ENCODE measurements at regions not wholly inside any gene's neighbourhood (a gene's known extent, or its start where the extent isn't known, plus 50 kb on each side); places are given as distances from the start of the nearest gene placed in this dataset.

DNA sequence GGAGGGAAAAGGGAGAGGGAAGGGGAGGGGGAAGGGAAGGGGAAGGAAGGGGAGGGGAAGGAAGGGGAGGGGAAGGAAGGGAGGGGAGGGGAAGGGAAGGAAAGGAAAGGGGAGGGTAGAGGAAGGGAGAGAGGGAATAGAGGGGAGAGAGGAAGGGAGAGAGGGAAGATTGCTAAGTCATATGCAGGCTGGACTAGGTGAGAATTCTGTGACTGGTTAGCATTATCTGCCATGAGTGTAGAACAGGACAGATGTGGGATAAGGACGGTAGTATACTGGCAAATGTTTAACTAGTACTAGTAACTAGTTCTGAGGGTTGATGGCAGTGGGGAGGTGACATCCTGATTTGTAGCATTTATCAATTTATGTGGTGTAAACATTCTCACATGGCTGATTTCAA, 203.5 kb upstream of the RAD23B start:
- no peaks in the 10 kb centered on the region for H3K36me3 ChIP-seq (replicated peaks in 1 of 2; ENCODE audit: control extremely low read depth in 1 of 2, control insufficient read depth in 1 of 2, extremely low read depth in 1 of 2, insufficient read depth in 2 of 2, low read length in 1 of 2)
- no peak overlapping the region for H3K9ac ChIP-seq (ENCODE audit: low read length)
- ATAC-seq (ENCODE audit: low read depth) = no peak
- no peak for DNase-seq
- H3K9me3 ChIP-seq (ENCODE audit: control extremely low read depth in 1 of 3, control insufficient read depth in 2 of 3, insufficient read depth in 1 of 3, low read length in 2 of 3) = no peaks in the 10 kb centered on the region
- H3K4me2 ChIP-seq (replicated peaks; ENCODE audit: low read depth, low read length, poor library complexity, severe bottlenecking) = no peak overlapping the region
- H4K20me1 ChIP-seq (ENCODE audit: control insufficient read depth, insufficient read depth, low read length, poor library complexity, severe bottlenecking) = no peaks in the 10 kb centered on the region
- H3K4me3 ChIP-seq (ENCODE audit: control extremely low read depth in 1 of 5, extremely low read depth in 1 of 5, insufficient read depth in 1 of 5, low read depth in 2 of 5, low read length in 4 of 5) = no peak overlapping the region
- intact Hi-C loops (cut with micrococcal nuclease) = no loop called here
- Mint-ChIP-seq H3K9me3 (ENCODE audit: insufficient read depth) (no peaks in the 10 kb centered on the region), H3K4me3 (no peak overlapping the region), H3K27ac (no peak overlapping the region), H3K27me3 (peaks cover 14% of the 10 kb centered on the region), H3K4me1 (no peaks in the 10 kb centered on the region)
- H3K79me2 ChIP-seq (ENCODE audit: control insufficient read depth, insufficient read depth, low read length) = no peaks in the 10 kb centered on the region
- H3K27ac ChIP-seq (ENCODE audit: low read length in 2 of 2) = no peak overlapping the region
- POLR2A ChIA-PET = no interaction called here
- WGBS (ENCODE audit: insufficient coverage) = 100% methylated on average over 1 of the region's 1 CpG
- no peak overlapping the region for H2AFZ ChIP-seq (ENCODE audit: insufficient read depth, low read depth, low read length, poor library complexity, severe bottlenecking)
- TF ChIP-seq, protein P1, sequence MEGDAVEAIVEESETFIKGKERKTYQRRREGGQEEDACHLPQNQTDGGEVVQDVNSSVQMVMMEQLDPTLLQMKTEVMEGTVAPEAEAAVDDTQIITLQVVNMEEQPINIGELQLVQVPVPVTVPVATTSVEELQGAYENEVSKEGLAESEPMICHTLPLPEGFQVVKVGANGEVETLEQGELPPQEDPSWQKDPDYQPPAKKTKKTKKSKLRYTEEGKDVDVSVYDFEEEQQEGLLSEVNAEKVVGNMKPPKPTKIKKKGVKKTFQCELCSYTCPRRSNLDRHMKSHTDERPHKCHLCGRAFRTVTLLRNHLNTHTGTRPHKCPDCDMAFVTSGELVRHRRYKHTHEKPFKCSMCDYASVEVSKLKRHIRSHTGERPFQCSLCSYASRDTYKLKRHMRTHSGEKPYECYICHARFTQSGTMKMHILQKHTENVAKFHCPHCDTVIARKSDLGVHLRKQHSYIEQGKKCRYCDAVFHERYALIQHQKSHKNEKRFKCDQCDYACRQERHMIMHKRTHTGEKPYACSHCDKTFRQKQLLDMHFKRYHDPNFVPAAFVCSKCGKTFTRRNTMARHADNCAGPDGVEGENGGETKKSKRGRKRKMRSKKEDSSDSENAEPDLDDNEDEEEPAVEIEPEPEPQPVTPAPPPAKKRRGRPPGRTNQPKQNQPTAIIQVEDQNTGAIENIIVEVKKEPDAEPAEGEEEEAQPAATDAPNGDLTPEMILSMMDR (IDR thresholded peaks at IDR 0.05) = no peak
- no peak for TF ChIP-seq EZH2 (IDR thresholded peaks at IDR 0.05; ENCODE audit: borderline replicate concordance, insufficient read depth, low read depth, low read length, poor library complexity, severe bottlenecking)
- H3K27me3 ChIP-seq (replicated peaks in 1 of 4; ENCODE audit: control extremely low read depth in 1 of 4, control insufficient read depth in 3 of 4, insufficient read depth in 4 of 4, low read length in 3 of 4) = no peaks in the 10 kb centered on the region
- CTCF ChIA-PET = no interaction called here
- H3K4me1 ChIP-seq (ENCODE audit: control insufficient read depth in 2 of 2, insufficient read depth in 2 of 2, low read length in 2 of 2) = no peaks in the 10 kb centered on the region

DNA sequence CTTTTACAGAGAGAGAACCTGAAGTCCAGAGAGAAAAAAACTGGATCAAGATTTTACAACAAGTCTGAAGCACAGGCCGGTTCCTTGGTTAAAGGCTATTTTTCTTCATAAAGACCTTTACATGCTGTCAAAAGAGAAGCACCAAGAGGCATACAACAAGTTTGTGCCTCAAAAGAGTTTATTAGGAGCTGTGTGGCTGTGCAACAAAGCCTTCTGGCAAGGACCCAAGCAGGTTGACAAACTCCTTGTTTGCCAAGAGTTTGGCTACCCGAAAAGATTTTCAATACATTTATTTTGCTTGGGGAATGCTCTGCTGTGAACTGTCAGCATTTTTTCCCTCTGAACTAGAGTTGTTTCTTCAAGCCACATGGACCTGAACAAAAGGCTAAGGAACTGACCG, 202.9 kb upstream of the RAD23B start:
- H3K4me1 ChIP-seq (ENCODE audit: control insufficient read depth in 2 of 2, insufficient read depth in 2 of 2, low read length in 2 of 2) = no peaks in the 10 kb centered on the region
- H3K36me3 ChIP-seq (replicated peaks in 1 of 2; ENCODE audit: control extremely low read depth in 1 of 2, control insufficient read depth in 1 of 2, extremely low read depth in 1 of 2, insufficient read depth in 2 of 2, low read length in 1 of 2) = no peaks in the 10 kb centered on the region
- no peak for DNase-seq
- ChIA-PET CTCF (no interaction called here), POLR2A (no interaction called here)
- Mint-ChIP-seq H3K9me3 (ENCODE audit: insufficient read depth) (no peaks in the 10 kb centered on the region), H3K27ac (no peak overlapping the region), H3K4me1 (no peaks in the 10 kb centered on the region), H3K27me3 (peaks cover 10% of the 10 kb centered on the region), H3K4me3 (no peak overlapping the region)
- H2AFZ ChIP-seq (ENCODE audit: insufficient read depth, low read depth, low read length, poor library complexity, severe bottlenecking) = no peak overlapping the region
- 89% methylated on average over 1 of the region's 3 CpGs for WGBS (ENCODE audit: insufficient coverage)
- H3K4me3 ChIP-seq (ENCODE audit: control extremely low read depth in 1 of 5, extremely low read depth in 1 of 5, insufficient read depth in 1 of 5, low read depth in 2 of 5, low read length in 4 of 5) = no peak overlapping the region
- no peak for ATAC-seq (ENCODE audit: low read depth)
- no peaks in the 10 kb centered on the region for H4K20me1 ChIP-seq (ENCODE audit: control insufficient read depth, insufficient read depth, low read length, poor library complexity, severe bottlenecking)
- H3K9ac ChIP-seq (ENCODE audit: low read length) = no peak overlapping the region
- no peaks in the 10 kb centered on the region for H3K79me2 ChIP-seq (ENCODE audit: control insufficient read depth, insufficient read depth, low read length)
- no peak for TF ChIP-seq EZH2 (IDR thresholded peaks at IDR 0.05; ENCODE audit: borderline replicate concordance, insufficient read depth, low read depth, low read length, poor library complexity, severe bottlenecking)
- TF ChIP-seq, protein P1 (IDR thresholded peaks at IDR 0.05) = no peak
- H3K27me3 ChIP-seq (replicated peaks in 1 of 4; ENCODE audit: control extremely low read depth in 1 of 4, control insufficient read depth in 3 of 4, insufficient read depth in 4 of 4, low read length in 3 of 4) = no peaks in the 10 kb centered on the region
- H3K27ac ChIP-seq (ENCODE audit: low read length in 2 of 2) = no peak overlapping the region
- H3K9me3 ChIP-seq (ENCODE audit: control extremely low read depth in 1 of 3, control insufficient read depth in 2 of 3, insufficient read depth in 1 of 3, low read length in 2 of 3) = no peaks in the 10 kb centered on the region
- H3K4me2 ChIP-seq (replicated peaks; ENCODE audit: low read depth, low read length, poor library complexity, severe bottlenecking) = no peak overlapping the region
- intact Hi-C loops (cut with micrococcal nuclease) = no loop called here
